Upper lobe of left lung (tissue), 4 donors: ENCODE measurements at regions not wholly inside any gene's neighbourhood (a gene's known extent, or its start where the extent isn't known, plus 50 kb on each side); places are given as distances from the start of the nearest gene placed in this dataset.

Source experiments
- POLR2A ChIP-seq, 4 donors: fragments of 450-650 bp; IDR thresholded peaks; one replicate each; pipeline ENCODE4 v1.5.1; 2016 to 2017; ENCODE audit warnings: antibody characterized with exemption in 4 of 4, mild to moderate bottlenecking in 2 of 4
- POLR2AphosphoS5 ChIP-seq, 2 donors: sonication (generic); formaldehyde crosslinking; IDR thresholded peaks; one replicate each; pipeline ENCODE4 v1.5.1; 2017; ENCODE audit warnings: antibody characterized with exemption in 2 of 2
- TF ChIP-seq, protein P1 (sequence below), 6 experiments: fragments of 450-650 bp in 4 of 6; fragments of 200-600 bp in 2 of 6; sonication (generic) in 2 of 6; IDR thresholded peaks; one replicate each; pipeline ENCODE4 v1.5.1; 2016 to 2019; ENCODE audit warnings: antibody characterized with exemption in 6 of 6

DNA sequence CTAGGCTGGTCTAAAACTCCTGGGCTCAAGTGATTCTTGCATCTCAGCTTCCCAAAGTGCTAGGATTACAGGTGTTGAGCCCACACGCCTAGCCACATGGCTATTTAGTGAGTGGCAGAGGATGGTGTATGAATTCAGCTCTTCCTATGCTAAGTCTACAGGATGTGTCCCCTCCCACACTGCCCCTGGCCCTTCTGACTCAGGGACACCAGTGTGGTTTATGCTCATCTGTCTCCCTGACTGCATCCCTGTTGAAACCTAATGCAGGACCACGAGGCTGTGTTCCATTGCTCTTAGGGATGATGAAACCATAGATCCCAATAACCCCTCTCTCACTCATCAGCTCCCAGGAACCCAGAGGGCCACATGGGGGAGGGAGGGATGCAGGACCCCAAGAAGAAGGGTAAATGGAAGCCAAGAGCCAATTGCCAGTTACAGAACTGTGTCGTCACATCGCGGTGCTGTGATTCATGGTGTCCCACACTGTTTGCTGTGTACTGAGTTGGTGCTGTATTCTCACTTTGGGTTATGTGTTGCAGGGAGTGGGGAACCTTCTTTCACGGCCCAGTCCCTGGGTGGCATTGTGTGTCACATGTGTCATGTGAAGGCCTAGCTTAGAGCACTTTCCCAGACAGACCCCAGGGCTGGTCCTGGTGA lies 102.9 kb upstream of the HAAO start:
- TF ChIP-seq, protein P1, sequence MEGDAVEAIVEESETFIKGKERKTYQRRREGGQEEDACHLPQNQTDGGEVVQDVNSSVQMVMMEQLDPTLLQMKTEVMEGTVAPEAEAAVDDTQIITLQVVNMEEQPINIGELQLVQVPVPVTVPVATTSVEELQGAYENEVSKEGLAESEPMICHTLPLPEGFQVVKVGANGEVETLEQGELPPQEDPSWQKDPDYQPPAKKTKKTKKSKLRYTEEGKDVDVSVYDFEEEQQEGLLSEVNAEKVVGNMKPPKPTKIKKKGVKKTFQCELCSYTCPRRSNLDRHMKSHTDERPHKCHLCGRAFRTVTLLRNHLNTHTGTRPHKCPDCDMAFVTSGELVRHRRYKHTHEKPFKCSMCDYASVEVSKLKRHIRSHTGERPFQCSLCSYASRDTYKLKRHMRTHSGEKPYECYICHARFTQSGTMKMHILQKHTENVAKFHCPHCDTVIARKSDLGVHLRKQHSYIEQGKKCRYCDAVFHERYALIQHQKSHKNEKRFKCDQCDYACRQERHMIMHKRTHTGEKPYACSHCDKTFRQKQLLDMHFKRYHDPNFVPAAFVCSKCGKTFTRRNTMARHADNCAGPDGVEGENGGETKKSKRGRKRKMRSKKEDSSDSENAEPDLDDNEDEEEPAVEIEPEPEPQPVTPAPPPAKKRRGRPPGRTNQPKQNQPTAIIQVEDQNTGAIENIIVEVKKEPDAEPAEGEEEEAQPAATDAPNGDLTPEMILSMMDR (IDR thresholded peaks at IDR 0.05), result no peak
- TF ChIP-seq POLR2AphosphoS5 (IDR thresholded peaks at IDR 0.05) (no peak), POLR2A (IDR thresholded peaks at IDR 0.05) (no peak)
